AG09319 (cell line): ENCODE measurements at regions not wholly inside any gene's neighbourhood (a gene's known extent, or its start where the extent isn't known, plus 50 kb on each side); places are given as distances from the start of the nearest gene placed in this dataset.

Experiments used
- DNase-seq: peaks from one replicate; pipeline ENCODE4 v3.0.0-alpha.2; 2010; ENCODE audit warnings: low read depth; ENCODE audit errors: extremely low read depth
- TF ChIP-seq, protein P1 (sequence below): IDR thresholded peaks from 2 replicates; pipeline ENCODE4 v1.5.1; 2011; ENCODE audit warnings: low read depth, mild to moderate bottlenecking, inconsistent platforms, low read length, moderate library complexity

DNA sequence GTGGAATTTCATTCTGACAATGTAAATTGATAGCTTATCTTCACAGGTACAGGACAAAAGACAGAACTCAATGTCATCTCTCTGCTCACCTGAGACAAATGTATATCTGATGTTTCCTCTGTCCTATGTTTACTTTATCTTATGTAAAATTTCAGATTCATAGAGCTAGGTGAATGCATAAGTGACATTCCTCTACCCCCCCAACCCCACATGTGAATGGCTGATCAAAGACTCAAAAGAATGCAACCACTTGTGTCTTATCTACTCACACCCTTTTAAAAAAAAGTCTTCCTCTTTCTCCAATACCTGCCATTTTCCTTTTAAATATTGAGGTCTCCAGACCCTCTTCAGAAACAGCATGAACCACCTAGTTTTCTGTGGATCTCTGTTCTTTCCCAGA, 736.6 kb upstream of the SEL1L start:
- TF ChIP-seq, protein P1, sequence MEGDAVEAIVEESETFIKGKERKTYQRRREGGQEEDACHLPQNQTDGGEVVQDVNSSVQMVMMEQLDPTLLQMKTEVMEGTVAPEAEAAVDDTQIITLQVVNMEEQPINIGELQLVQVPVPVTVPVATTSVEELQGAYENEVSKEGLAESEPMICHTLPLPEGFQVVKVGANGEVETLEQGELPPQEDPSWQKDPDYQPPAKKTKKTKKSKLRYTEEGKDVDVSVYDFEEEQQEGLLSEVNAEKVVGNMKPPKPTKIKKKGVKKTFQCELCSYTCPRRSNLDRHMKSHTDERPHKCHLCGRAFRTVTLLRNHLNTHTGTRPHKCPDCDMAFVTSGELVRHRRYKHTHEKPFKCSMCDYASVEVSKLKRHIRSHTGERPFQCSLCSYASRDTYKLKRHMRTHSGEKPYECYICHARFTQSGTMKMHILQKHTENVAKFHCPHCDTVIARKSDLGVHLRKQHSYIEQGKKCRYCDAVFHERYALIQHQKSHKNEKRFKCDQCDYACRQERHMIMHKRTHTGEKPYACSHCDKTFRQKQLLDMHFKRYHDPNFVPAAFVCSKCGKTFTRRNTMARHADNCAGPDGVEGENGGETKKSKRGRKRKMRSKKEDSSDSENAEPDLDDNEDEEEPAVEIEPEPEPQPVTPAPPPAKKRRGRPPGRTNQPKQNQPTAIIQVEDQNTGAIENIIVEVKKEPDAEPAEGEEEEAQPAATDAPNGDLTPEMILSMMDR = no peak
- no peak for DNase-seq

DNA sequence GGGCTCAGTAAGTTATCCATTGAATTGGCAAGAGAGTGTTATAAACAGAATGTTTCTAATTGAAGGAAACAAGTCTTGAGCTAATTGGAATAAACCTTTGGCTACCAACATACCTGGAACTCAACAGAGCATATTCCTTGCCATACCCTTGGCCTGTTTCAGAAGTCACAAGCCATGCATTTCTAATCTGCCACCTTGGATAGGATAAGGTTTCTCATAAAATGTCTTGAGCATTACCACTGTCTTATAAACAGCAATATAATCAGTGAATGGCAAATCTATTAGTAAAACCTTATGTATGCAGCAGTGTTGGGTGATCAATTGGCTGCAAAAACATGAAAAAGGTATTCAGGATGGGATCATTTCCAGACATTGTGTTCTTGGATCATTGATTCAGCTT, 765.2 kb upstream of the SEL1L start:
- TF ChIP-seq, protein P1 = no peak
- no peak for DNase-seq

DNA sequence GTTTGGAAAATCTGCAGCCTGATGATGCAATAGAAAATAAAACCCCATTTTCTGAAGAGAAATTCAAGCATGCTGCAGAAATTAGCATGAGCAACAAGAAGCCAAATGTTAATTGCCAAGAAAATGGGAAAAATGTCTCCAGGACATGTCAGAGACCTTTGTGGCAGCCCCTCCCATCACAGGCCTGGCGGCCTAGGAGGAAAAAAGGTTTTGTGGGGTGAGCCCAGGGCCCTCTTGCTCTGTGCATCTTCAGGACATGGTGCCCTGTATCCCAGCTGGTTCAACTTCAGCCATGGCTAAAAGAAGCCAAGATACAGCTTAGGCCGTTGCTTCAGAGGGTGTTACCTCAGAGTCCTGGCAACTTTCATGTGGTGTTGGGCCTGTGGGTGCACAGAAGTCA, 775.5 kb upstream of the SEL1L start:
- no peak for DNase-seq

DNA sequence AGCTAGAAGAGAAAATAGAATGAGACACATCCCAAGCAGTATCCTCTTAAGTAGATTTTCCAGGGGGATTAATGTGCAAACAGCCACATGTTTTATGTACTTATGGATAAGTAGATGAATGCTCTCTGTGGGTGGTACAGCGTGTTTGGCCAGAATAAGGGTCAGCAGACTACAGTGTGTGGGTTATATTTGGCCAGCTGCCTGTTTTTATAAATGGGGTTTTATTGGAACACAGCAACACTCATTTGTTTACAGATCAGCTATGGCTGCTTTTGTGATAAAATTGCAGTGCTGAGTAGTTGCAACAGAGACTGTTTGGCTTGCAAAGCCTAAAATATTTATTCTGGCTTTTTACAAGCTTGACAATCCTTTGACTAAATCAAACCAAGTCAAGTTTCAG, 780.2 kb upstream of the SEL1L start:
- no peak for DNase-seq
- TF ChIP-seq, protein P1 = no peak

More for the DNA sequence above, 775.5 kb upstream of the SEL1L start:
- TF ChIP-seq, protein P1 = no peak

DNA sequence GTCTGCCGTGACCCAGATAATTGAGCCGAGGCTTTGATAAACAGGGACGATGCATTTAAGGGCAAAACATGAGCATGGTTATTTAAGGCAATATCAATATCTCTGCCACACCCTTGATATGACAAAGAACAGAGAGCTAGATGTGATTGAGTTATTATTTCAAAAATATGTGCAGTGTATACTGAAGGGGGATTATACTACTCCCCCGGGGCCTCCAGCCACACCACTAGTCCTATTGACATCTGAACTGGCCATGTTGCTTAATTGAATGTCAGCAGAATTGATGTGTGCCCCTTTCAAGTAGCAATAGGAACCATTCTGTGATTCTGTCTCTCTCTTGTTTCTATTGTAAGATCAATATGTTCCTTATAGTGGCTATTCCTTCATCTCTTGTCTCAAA, 794.8 kb upstream of the SEL1L start:
- no peak for DNase-seq

DNA sequence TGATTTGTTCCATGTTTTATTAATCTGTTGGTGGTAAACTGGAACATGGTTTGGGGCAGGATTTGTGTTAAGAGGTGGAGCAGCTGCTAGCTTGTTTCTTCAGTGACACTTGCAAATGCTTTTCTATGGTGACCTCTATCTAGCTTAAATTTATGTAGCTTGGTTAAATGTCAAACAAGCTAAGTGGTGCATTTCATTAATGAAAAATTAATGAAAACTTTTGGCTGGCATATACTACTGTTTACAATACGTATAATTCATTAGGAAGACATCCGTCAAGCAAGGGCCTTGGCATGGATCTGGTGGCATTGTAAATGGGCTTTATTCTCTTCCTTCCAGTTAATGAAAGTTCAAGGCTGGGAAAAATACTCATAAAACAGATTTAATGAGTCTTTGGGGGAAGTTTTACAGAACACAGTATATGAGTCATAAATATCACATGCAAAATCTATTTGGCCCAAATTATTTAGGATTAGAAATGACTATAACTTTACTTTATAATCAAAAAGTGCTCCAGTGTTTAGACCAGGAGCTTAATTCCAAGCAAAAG, 807.7 kb upstream of the SEL1L start:
- TF ChIP-seq, protein P1 = no peak

More for the DNA sequence above, 794.8 kb upstream of the SEL1L start:
- TF ChIP-seq, protein P1 = no peak

DNA sequence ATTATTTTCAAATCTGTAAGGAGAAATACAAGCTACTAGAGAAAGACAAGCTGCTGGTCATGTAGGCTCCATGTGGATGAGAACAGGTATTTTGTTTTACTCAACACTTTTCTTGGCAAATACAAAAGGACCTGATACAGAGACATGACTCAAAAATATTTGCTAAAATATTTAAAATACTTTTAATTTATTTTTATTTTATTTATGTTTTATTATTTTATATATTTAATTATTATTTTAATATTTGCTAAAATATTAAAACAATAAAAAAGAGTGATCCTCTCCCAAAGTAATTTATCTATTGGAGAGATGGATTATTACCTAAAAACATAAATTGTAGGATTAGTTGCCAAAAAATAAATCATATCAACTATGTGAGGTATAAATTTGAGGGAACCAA, 808.9 kb upstream of the SEL1L start:
- TF ChIP-seq, protein P1 = no peak
- no peak for DNase-seq

More for the DNA sequence above, 807.7 kb upstream of the SEL1L start:
- DNase-seq = no peak
